ENCODE measurements at regions not wholly inside any gene's neighbourhood (a gene's known extent, or its start where the extent isn't known, plus 50 kb on each side); places are given as distances from the start of the nearest gene placed in this dataset.
A peak's percentile ranks its signal among the peaks of the same experiment; 100 is the strongest.

GRCh38 chr13:26476782-26477142 lies 80.7 kb upstream of the WASF3 start:
- no peak for TF ChIP-seq NFIC (IDR thresholded peaks at IDR 0.05)
- TF ChIP-seq FOXM1 (IDR thresholded peaks at IDR 0.05; ENCODE audit: borderline replicate concordance, low read depth), result no peak
- no peak for TF ChIP-seq CEBPB (IDR thresholded peaks at IDR 0.05)
- TF ChIP-seq RAD21 (IDR thresholded peaks at IDR 0.05; ENCODE audit: low read depth), result no peak
- no peak for TF ChIP-seq CREB1 (IDR thresholded peaks at IDR 0.05; ENCODE audit: low read depth)
- no peak for TF ChIP-seq ZBTB7A (IDR thresholded peaks at IDR 0.05; ENCODE audit: low read depth)
- TF ChIP-seq, protein P1, sequence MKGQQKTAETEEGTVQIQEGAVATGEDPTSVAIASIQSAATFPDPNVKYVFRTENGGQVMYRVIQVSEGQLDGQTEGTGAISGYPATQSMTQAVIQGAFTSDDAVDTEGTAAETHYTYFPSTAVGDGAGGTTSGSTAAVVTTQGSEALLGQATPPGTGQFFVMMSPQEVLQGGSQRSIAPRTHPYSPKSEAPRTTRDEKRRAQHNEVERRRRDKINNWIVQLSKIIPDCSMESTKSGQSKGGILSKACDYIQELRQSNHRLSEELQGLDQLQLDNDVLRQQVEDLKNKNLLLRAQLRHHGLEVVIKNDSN (IDR thresholded peaks at IDR 0.05), result no peak
- no peak for TF ChIP-seq TEAD4 (IDR thresholded peaks at IDR 0.05)
- no peak for TF ChIP-seq EP300 (IDR thresholded peaks at IDR 0.05; ENCODE audit: borderline replicate concordance)
- TF ChIP-seq TCF12 (IDR thresholded peaks at IDR 0.05; ENCODE audit: low read depth), result no peak
- no peak for TF ChIP-seq REST (IDR thresholded peaks at IDR 0.05; ENCODE audit: low read depth)
- no peak for TF ChIP-seq TAF1 (IDR thresholded peaks at IDR 0.05; ENCODE audit: low read depth)
- TF ChIP-seq YY1 (IDR thresholded peaks at IDR 0.05; ENCODE audit: low read depth), result no peak
- TF ChIP-seq EGR1 (IDR thresholded peaks at IDR 0.05), result no peak
- TF ChIP-seq, protein P2, sequence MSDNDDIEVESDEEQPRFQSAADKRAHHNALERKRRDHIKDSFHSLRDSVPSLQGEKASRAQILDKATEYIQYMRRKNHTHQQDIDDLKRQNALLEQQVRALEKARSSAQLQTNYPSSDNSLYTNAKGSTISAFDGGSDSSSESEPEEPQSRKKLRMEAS (IDR thresholded peaks at IDR 0.05), result no peak

- TF ChIP-seq RAD21 (IDR thresholded peaks at IDR 0.05; ENCODE audit: low read depth) (no peak), REST (IDR thresholded peaks at IDR 0.05; ENCODE audit: low read depth) (no peak), ZBTB7A (IDR thresholded peaks at IDR 0.05; ENCODE audit: low read depth) (no peak), YY1 (IDR thresholded peaks at IDR 0.05; ENCODE audit: low read depth) (no peak), TEAD4 (IDR thresholded peaks at IDR 0.05) (no peak), TAF1 (IDR thresholded peaks at IDR 0.05; ENCODE audit: low read depth) (no peak)
Measured at GRCh38 chr13:26477681-26478080, 79.8 kb upstream of the WASF3 start.

DNA sequence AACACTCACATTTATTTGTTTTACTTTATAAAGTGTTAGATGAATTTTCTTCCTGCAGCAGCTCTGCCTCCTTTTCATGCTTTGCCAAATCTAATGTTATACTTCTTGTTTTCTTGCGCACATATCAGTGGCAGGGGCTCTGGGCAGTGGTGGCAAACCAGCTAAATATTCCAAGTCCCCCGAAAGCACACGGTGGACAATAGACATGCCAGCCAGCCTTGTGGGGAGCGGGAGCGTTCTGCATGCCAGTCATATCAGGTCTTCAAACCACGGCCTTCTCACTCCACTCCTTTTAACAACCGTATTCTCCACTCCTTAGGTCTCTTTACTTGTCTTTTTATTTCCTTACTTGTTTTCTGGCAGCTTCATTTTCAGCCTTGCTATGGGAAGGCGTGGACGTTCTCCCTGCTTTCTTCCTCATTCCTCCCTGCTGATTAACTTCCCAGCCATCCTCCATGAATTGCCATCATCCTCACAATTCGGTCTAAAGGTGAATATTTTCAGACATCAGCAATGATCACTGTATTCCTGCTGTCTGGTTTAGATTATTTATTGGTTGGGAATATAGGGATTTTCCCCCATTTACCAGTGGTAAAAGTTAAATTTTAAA lies 77.1 kb upstream of the WASF3 start:
- no peak for TF ChIP-seq RAD21 (IDR thresholded peaks at IDR 0.05; ENCODE audit: low read depth)
- no peak for TF ChIP-seq TCF12 (IDR thresholded peaks at IDR 0.05; ENCODE audit: low read depth)
- TF ChIP-seq CREB1 (IDR thresholded peaks at IDR 0.05; ENCODE audit: low read depth), result no peak
- TF ChIP-seq EP300 (IDR thresholded peaks at IDR 0.05; ENCODE audit: borderline replicate concordance), result no peak
- TF ChIP-seq TAF1 (IDR thresholded peaks at IDR 0.05; ENCODE audit: low read depth), result no peak
- TF ChIP-seq NFIC (IDR thresholded peaks at IDR 0.05), result no peak
- TF ChIP-seq FOXM1 (IDR thresholded peaks at IDR 0.05; ENCODE audit: borderline replicate concordance, low read depth), result no peak
- TF ChIP-seq, protein P2 (IDR thresholded peaks at IDR 0.05), result no peak
- no peak for TF ChIP-seq TEAD4 (IDR thresholded peaks at IDR 0.05)
- TF ChIP-seq, protein P1 (IDR thresholded peaks at IDR 0.05), result no peak
- no peak for TF ChIP-seq REST (IDR thresholded peaks at IDR 0.05; ENCODE audit: low read depth)
- no peak for TF ChIP-seq YY1 (IDR thresholded peaks at IDR 0.05; ENCODE audit: low read depth)
- TF ChIP-seq ZBTB7A (IDR thresholded peaks at IDR 0.05; ENCODE audit: low read depth), result no peak
- TF ChIP-seq EGR1 (IDR thresholded peaks at IDR 0.05), result no peak
- no peak for TF ChIP-seq CEBPB (IDR thresholded peaks at IDR 0.05)

- TF ChIP-seq, protein P1 (IDR thresholded peaks at IDR 0.05), result no peak
- TF ChIP-seq TCF12 (IDR thresholded peaks at IDR 0.05; ENCODE audit: low read depth) (no peak), RAD21 (IDR thresholded peaks at IDR 0.05; ENCODE audit: low read depth) (peak; percentile 63)
Measured at GRCh38 chr13:26482451-26483197, 74.9 kb upstream of the WASF3 start.

All from Ishikawa (cell line).